ENCODE measurements at regions not wholly inside any gene's neighbourhood (a gene's known extent, or its start where the extent isn't known, plus 50 kb on each side); places are given as distances from the start of the nearest gene placed in this dataset.

DNA sequence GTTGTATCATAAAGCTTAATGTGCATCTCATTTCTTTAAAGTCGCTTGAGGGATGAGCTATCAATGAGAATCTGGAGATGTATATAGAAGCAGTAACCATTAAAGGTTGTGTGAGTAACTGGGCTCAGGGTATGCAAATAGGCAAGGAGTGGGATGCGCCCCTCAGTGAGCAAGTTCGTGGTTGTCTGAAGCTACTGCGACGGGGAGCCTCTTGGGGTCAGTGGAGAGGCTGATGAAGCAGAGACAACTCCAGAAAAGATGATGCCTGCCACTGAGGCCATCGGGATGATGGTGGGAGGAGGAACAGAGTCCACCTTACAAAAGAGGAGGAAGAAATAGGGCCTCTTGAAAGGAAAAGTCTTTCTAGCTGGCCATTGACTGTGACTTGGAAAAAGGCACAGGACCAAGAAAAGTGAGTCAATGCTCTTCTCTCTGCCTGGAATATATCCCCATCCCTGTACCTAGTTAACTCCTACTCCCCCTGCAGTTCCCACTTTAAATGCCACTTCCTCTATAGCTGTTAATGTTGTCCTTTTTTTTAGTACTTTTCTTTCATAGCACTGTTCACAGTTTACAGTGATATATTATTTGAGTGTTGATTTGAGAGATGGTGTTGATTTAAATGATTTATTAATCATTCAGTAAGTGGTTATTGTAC is 51.4 kb upstream of the LSM6 start:
- TF ChIP-seq, protein P1, sequence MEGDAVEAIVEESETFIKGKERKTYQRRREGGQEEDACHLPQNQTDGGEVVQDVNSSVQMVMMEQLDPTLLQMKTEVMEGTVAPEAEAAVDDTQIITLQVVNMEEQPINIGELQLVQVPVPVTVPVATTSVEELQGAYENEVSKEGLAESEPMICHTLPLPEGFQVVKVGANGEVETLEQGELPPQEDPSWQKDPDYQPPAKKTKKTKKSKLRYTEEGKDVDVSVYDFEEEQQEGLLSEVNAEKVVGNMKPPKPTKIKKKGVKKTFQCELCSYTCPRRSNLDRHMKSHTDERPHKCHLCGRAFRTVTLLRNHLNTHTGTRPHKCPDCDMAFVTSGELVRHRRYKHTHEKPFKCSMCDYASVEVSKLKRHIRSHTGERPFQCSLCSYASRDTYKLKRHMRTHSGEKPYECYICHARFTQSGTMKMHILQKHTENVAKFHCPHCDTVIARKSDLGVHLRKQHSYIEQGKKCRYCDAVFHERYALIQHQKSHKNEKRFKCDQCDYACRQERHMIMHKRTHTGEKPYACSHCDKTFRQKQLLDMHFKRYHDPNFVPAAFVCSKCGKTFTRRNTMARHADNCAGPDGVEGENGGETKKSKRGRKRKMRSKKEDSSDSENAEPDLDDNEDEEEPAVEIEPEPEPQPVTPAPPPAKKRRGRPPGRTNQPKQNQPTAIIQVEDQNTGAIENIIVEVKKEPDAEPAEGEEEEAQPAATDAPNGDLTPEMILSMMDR (IDR thresholded peaks at IDR 0.05; ENCODE audit: low read depth, low read length), result no peak
- no peak for DNase-seq (ENCODE audit: extremely low read depth, low read depth)

DNA sequence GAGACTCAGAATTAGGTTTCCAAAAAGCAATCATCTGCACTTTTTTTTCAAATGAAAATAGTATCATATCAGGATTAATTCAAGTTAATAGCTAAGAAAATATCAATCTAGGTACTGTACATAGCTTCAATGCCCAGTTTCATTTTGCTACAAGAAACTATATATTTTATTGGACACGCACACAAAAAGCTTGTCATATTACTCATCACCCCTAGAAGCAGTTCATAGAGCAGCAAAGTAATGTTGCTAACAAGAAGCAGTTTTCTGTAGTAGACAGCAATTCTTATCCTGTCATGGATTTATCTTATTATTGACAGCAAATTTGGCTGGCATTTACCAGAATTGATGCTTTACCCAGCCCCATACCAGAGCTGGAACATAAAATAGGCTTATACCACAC is 52.3 kb upstream of the LSM6 start:
- no peak for DNase-seq (ENCODE audit: extremely low read depth, low read depth)
- TF ChIP-seq, protein P1 (IDR thresholded peaks at IDR 0.05; ENCODE audit: low read depth, low read length), result no peak

DNA sequence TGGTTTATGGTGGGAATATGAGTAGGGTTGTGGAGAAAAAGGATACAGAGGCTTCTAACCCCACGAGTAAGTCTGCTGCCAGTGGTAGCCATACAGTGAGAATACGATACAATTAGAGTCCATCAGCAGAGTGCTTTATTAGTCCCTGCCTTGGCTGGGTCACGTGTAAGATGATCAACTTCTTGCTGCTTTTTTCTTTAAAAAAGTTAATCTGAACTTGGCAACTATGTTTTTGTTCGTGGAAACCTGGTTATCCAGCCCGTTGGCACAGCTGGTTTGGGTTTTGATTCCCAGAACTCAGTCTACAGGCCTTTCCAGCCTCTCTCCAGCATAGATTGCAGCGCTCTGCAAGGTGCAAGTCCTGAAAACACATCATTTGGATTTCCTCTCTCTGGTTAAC is 53.1 kb upstream of the LSM6 start:
- TF ChIP-seq, protein P1 (IDR thresholded peaks at IDR 0.05; ENCODE audit: low read depth, low read length), result no peak
- no peak for DNase-seq (ENCODE audit: extremely low read depth, low read depth)

DNA sequence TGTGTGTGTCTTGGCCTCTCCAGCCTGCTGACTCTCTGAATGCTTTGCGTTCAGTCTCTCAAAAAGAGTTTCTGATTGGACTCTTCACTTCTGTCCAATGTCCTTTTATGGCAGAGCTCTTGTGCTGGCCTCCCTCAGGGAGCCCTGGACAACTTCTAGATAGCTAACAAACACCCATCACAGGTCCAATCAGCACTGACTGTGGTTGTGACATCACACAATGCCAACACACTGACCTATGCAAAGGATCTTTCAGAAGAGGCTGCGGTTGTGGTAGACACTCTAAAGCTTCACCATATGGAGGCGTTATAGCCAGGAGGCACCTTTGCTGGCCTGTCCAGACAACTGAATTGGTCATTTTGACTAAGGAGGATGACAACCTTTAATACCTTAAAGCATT is 53.8 kb upstream of the LSM6 start:
- TF ChIP-seq, protein P1 (IDR thresholded peaks at IDR 0.05; ENCODE audit: low read depth, low read length), result no peak
- no peak for DNase-seq (ENCODE audit: extremely low read depth, low read depth)

DNA sequence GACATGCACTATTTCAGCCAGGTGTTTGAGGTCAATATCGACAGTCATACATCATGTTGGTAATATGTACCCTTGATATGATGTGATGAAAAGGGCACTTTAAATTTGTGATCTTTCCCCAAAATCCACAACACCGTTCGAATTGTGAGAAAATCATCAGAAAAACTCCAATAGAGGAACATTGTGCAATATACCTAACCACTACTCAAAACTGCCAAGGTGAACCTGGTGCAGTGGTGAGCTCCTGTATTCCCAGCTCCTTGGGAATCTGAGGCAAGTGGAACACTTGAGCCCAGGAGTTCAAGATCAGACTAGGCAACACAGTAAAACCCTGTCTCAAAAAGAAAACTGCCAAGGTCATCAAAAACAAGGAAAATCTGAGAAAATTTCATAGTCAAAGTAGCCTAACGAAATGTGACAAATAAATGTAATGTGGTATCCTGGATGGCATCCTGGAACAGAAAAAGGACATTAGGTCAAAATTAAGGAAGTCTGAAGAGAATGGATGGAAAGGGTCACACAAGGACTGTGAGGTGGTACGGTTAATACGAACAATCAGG is 55.6 kb upstream of the LSM6 start:
- TF ChIP-seq, protein P1 (IDR thresholded peaks at IDR 0.05; ENCODE audit: low read depth, low read length), result no peak
- DNase-seq (ENCODE audit: extremely low read depth, low read depth), result no peak

DNA sequence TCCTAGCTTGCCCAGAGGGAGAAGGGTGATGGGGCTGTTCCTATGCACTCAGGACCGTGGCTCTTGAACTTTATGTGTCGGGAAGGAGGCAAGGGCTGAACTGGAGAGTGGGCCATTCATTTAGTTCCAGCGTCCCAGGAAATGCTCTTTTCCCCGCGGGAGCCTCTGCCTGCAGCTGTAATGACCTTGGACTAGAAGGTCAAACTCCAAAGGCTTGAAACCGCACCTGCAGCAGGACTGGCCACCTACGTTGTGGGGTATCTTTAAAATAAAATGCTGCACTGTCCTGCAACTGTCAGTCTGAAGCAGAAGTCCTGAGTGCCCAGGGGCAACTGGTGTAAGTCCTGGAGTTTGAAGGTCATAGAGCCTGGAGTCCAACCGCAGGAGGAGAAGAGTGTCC is 61.5 kb upstream of the LSM6 start:
- TF ChIP-seq, protein P1 (IDR thresholded peaks at IDR 0.05; ENCODE audit: low read depth, low read length), result no peak
- no peak for DNase-seq (ENCODE audit: extremely low read depth, low read depth)

DNA sequence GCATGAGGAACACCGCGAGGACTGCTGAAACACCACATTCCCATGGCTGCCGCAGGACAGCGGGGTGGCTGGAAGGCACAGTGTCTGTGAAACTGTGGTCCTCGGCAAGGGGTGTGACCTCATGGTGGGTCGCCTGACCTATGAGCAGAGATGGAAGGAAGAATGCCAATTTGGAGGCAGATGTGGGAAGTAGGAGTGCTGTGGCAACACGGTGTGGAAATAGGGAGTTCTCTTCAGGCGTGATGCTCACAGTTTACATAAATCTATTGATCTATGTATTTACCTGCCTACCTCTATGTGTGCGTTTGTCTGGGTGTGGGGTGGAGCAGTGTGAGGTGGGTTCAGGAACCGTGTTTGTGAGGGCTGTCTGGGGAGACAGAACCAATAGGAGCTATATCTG is 62.3 kb upstream of the LSM6 start:
- TF ChIP-seq, protein P1 (IDR thresholded peaks at IDR 0.05; ENCODE audit: low read depth, low read length), result no peak
- DNase-seq (ENCODE audit: extremely low read depth, low read depth), result no peak
